GM12891 (cell line): ENCODE measurements at regions not wholly inside any gene's neighbourhood (a gene's known extent, or its start where the extent isn't known, plus 50 kb on each side); places are given as distances from the start of the nearest gene placed in this dataset.

Experiments used
- PAX5 ChIP-seq: IDR thresholded peaks from 2 replicates; pipeline ENCODE4 v1.6.1; 2011; ENCODE audit warnings: low read length, moderate library complexity, mild to moderate bottlenecking; ENCODE audit not compliant: insufficient read depth, severe bottlenecking
- POLR2A ChIP-seq: IDR thresholded peaks from 2 replicates; pipeline ENCODE4 v1.6.1; 2011; ENCODE audit warnings: low read depth, low read length, control low read depth
- POLR2AphosphoS5 ChIP-seq: IDR thresholded peaks from 2 replicates; pipeline ENCODE4 v1.6.1; 2011; ENCODE audit warnings: low read depth, low read length, control low read depth
- POU2F2 ChIP-seq: IDR thresholded peaks from 2 replicates; pipeline ENCODE4 v1.6.1; 2011; ENCODE audit warnings: low read depth, mild to moderate bottlenecking, control low read depth, low read length, moderate library complexity
- SPI1 ChIP-seq: IDR thresholded peaks from 2 replicates; pipeline ENCODE4 v1.6.1; 2011; ENCODE audit warnings: low read depth, low read length, control low read depth
- TAF1 ChIP-seq: IDR thresholded peaks from 2 replicates; pipeline ENCODE4 v1.6.1; 2011; ENCODE audit warnings: low read depth, low read length, control low read depth

GRCh38 chr1:189787201-189787600, 690.5 kb downstream of the BRINP3 start:
- no peak for TF ChIP-seq POU2F2
- TF ChIP-seq POLR2AphosphoS5: no peak
- no peak for TF ChIP-seq TAF1
- TF ChIP-seq POLR2A: no peak
- TF ChIP-seq SPI1: no peak
- no peak for TF ChIP-seq PAX5
